Kidney epithelial cell (primary cell): ENCODE measurements at regions not wholly inside any gene's neighbourhood (a gene's known extent, or its start where the extent isn't known, plus 50 kb on each side); places are given as distances from the start of the nearest gene placed in this dataset.

ENCODE experiments used
- DNase-seq: peaks from one replicate; pipeline ENCODE4 v3.0.0-alpha.2; 2010; ENCODE audit warnings: low read depth
- H3K27me3 ChIP-seq: 2 replicates; pipeline ENCODE4 v1.6.0; 2011; ENCODE audit warnings: low read length; ENCODE audit not compliant: control insufficient read depth, insufficient read depth
- H3K36me3 ChIP-seq: 2 replicates; pipeline ENCODE4 v1.5.1; 2011; ENCODE audit warnings: low read length; ENCODE audit not compliant: control insufficient read depth, insufficient read depth
- H3K4me3 ChIP-seq: 2 replicates; pipeline ENCODE4 v1.5.1; 2011; ENCODE audit warnings: low read depth, mild to moderate bottlenecking, control low read depth, low read length
- CTCF ChIP-seq: IDR thresholded peaks from 2 replicates; pipeline ENCODE4 v1.5.1; 2011; ENCODE audit warnings: mild to moderate bottlenecking, moderate library complexity, low read length, control low read depth, inconsistent platforms; ENCODE audit not compliant: insufficient read depth, poor library complexity, severe bottlenecking

GRCh38 chr21:22132358-22133071, 1134.3 kb downstream of the NCAM2 start:
- DNase-seq: no peak
- no peak for TF ChIP-seq CTCF
- Histone ChIP-seq H3K27me3 (no peaks in the 10 kb centered on the region), H3K4me3 (no peak overlapping the region), H3K36me3 (no peaks in the 10 kb centered on the region)

DNA sequence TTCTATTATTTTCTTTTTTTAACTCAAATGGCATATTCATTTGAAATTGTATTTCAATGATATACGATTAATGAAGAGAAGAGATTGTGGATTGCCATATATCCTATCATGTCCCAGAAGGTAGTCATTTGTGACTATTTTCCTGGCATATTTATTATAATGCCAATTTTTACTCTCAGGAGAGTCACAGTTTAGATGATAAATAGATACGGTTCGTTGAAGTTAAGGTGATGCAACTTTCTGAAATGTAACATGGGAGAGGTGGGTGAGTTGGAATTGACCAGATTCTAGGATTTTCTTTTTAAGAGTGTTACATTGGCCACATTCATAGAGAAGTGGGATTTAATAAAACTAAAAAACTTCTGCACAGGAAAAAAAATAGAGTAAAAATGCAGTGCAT, 1138.5 kb downstream of the NCAM2 start:
- no peak for DNase-seq
- TF ChIP-seq CTCF: no peak
- Histone ChIP-seq H3K36me3 (no peaks in the 10 kb centered on the region), H3K27me3 (no peaks in the 10 kb centered on the region), H3K4me3 (no peak overlapping the region)

GRCh38 chr21:22138297-22139016, 1140.2 kb downstream of the NCAM2 start:
- Histone ChIP-seq H3K27me3 (no peaks in the 10 kb centered on the region), H3K4me3 (no peak overlapping the region), H3K36me3 (no peaks in the 10 kb centered on the region)
- TF ChIP-seq CTCF: no peak
- no peak for DNase-seq

DNA sequence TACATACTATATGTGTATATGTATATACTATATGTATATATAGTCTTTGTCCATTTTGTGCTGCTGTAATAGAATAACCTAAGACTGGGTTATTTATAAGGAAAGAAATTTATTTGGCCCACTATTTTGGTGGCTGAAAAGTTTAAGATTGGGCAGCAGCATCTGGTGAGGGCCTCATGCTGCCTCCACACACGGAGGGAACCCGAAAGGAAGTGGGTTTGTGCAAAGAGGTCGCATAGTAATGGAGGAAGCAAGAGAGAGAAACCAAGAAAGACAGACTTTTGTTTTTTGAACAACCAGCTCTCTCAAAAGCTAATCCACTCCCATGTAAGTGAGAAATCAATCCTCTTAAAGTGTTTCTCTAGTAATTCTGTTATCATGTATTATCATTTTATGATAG, 1147.3 kb downstream of the NCAM2 start:
- H3K4me3 ChIP-seq: no peak overlapping the region

GRCh38 chr21:22154579-22155274, 1156.5 kb downstream of the NCAM2 start:
- no peak for TF ChIP-seq CTCF
- H3K4me3 ChIP-seq: no peak overlapping the region
- DNase-seq: no peak

More for the DNA sequence above, 1147.3 kb downstream of the NCAM2 start:
- no peak for DNase-seq
- no peaks in the 10 kb centered on the region for H3K27me3 ChIP-seq
- no peaks in the 10 kb centered on the region for H3K36me3 ChIP-seq
- no peak for TF ChIP-seq CTCF

More at GRCh38 chr21:22154579-22155274, 1156.5 kb downstream of the NCAM2 start:
- Histone ChIP-seq H3K27me3 (no peaks in the 10 kb centered on the region), H3K36me3 (no peaks in the 10 kb centered on the region)
